Type B pancreatic cell (in vitro differentiated cells): ENCODE measurements at regions not wholly inside any gene's neighbourhood (a gene's known extent, or its start where the extent isn't known, plus 50 kb on each side); places are given as distances from the start of the nearest gene placed in this dataset.

Experiments used
- DNase-seq: peaks from one replicate; pipeline ENCODE4 v3.0.0; 2021; ENCODE audit warnings: mixed read lengths; ENCODE audit not compliant: unreplicated experiment; ENCODE audit errors: extremely low spot score
- H3K27ac Mint-ChIP-seq: 2 replicates; pipeline ENCODE4 v1.8.0; 2021; ENCODE audit warnings: mild to moderate bottlenecking, mixed read lengths
- H3K27me3 Mint-ChIP-seq: 2 replicates; pipeline ENCODE4 v1.8.0; 2021; ENCODE audit warnings: mixed read lengths
- H3K36me3 Mint-ChIP-seq: 2 replicates; pipeline ENCODE4 v1.8.0; 2021; ENCODE audit warnings: mixed read lengths
- H3K4me1 Mint-ChIP-seq: one replicate; pipeline ENCODE4 v1.8.0; 2021; ENCODE audit warnings: mixed read lengths; ENCODE audit not compliant: unreplicated experiment
- H3K4me3 Mint-ChIP-seq: 2 replicates; pipeline ENCODE4 v1.8.0; 2021; ENCODE audit warnings: mild to moderate bottlenecking, mixed read lengths
- H3K9me3 Mint-ChIP-seq: 2 replicates; pipeline ENCODE4 v1.8.0; 2021; ENCODE audit warnings: mixed read lengths
- CTCF ChIP-seq: fragments of 200-600 bp; sonication (generic); conservative IDR thresholded peaks from 2 replicates; pipeline ENCODE4 v1.5.0; 2021; ENCODE audit warnings: antibody characterized with exemption, mild to moderate bottlenecking

GRCh38 chr4:26150948-26151347 is 169.9 kb upstream of the RBPJ start:
- no peak overlapping the region for H3K27ac Mint-ChIP-seq
- H3K27me3 Mint-ChIP-seq = peaks cover 17% of the 10 kb centered on the region
- peaks cover 6% of the 10 kb centered on the region for H3K9me3 Mint-ChIP-seq
- H3K4me1 Mint-ChIP-seq = no peaks in the 10 kb centered on the region
- no peak overlapping the region for H3K4me3 Mint-ChIP-seq
- no peak for TF ChIP-seq CTCF
- no peak for DNase-seq
- H3K36me3 Mint-ChIP-seq = no peaks in the 10 kb centered on the region

GRCh38 chr4:26151615-26152014 is 169.2 kb upstream of the RBPJ start:
- Mint-ChIP-seq H3K27ac (no peak overlapping the region), H3K4me3 (no peak overlapping the region), H3K4me1 (no peaks in the 10 kb centered on the region), H3K36me3 (no peaks in the 10 kb centered on the region), H3K9me3 (peaks cover 6% of the 10 kb centered on the region), H3K27me3 (peaks cover 17% of the 10 kb centered on the region)
- no peak for TF ChIP-seq CTCF
- no peak for DNase-seq

GRCh38 chr4:26152056-26152455 is 168.8 kb upstream of the RBPJ start:
- Mint-ChIP-seq H3K4me1 (no peaks in the 10 kb centered on the region), H3K27ac (no peak overlapping the region), H3K36me3 (no peaks in the 10 kb centered on the region), H3K4me3 (no peak overlapping the region), H3K27me3 (peaks cover 17% of the 10 kb centered on the region), H3K9me3 (peaks cover 6% of the 10 kb centered on the region)
- no peak for DNase-seq
- TF ChIP-seq CTCF = no peak

GRCh38 chr4:26157541-26157940 is 163.3 kb upstream of the RBPJ start:
- H3K9me3 Mint-ChIP-seq = peaks cover 4% of the 10 kb centered on the region
- H3K4me1 Mint-ChIP-seq = no peaks in the 10 kb centered on the region
- H3K36me3 Mint-ChIP-seq = no peaks in the 10 kb centered on the region
- H3K27ac Mint-ChIP-seq = no peak overlapping the region
- no peak for TF ChIP-seq CTCF
- H3K4me3 Mint-ChIP-seq = no peak overlapping the region
- DNase-seq = no peak
- peaks cover 9% of the 10 kb centered on the region for H3K27me3 Mint-ChIP-seq

- no peak for DNase-seq
- TF ChIP-seq CTCF = no peak
- no peak overlapping the region for H3K27ac Mint-ChIP-seq
- peaks cover 3% of the 10 kb centered on the region for H3K4me1 Mint-ChIP-seq
- peaks cover 4% of the 10 kb centered on the region for H3K9me3 Mint-ChIP-seq
- no peaks in the 10 kb centered on the region for H3K27me3 Mint-ChIP-seq
- H3K4me3 Mint-ChIP-seq = no peak overlapping the region
- H3K36me3 Mint-ChIP-seq = no peaks in the 10 kb centered on the region
These were observed 160.2 kb upstream of the RBPJ start for GRCh38 chr4:26160591-26160990.
